Fibroblast of gingiva (primary cell): ENCODE measurements at regions not wholly inside any gene's neighbourhood (a gene's known extent, or its start where the extent isn't known, plus 50 kb on each side); places are given as distances from the start of the nearest gene placed in this dataset.

Source experiments
- DNase-seq: peaks from one replicate; pipeline ENCODE4 v3.0.0-alpha.2; 2011; ENCODE audit warnings: low read depth

GRCh38 chr3:72698154-72698917 is 149.9 kb downstream of the SHQ1 start:
- DNase-seq, result no peak

DNA sequence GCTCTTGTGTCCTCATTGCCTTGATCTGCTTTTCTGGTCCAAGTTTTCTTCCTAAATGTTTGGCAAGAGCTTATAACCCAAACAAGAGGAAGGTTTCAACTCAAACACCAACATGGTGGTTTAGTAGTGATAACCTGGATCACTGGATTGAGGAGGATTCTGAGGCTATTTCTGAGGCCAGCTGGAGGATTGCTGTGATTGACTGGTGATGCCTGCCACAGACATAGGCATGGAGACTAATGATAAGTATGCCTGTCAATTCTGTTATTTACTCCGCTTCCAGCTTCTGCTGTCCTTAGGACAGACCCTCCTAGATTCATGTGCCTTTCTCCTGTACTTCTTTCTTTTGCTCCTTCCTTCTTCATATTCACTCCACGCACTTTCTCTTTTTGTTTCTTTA is 150.5 kb downstream of the SHQ1 start:
- no peak for DNase-seq

DNA sequence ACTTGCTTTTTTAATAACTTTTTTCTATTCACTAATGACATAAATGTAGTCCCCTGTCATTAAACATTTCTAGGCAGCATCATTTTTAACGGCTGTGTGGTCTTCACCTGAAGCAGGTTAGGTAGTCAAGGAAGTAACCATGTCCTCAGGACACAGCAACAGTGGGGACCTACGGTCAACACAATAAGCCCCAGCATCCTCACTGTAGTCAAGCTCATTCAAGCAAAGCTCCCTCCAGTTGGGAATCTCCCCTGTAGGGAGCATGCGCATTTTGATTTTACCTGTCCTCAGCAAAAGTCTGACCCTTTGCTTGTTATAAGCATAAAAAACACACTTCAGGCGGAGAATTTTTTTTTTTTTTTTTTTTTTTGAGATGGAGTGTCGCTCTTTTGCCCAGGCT is 151.4 kb downstream of the SHQ1 start:
- DNase-seq, result no peak

- DNase-seq, result no peak
Measured at GRCh38 chr3:72694398-72694797, 153.8 kb downstream of the SHQ1 start.

- no peak for DNase-seq
Measured at GRCh38 chr3:72692990-72693389, 155.3 kb downstream of the SHQ1 start.

GRCh38 chr3:72690629-72691028 is 157.6 kb downstream of the SHQ1 start:
- no peak for DNase-seq

DNA sequence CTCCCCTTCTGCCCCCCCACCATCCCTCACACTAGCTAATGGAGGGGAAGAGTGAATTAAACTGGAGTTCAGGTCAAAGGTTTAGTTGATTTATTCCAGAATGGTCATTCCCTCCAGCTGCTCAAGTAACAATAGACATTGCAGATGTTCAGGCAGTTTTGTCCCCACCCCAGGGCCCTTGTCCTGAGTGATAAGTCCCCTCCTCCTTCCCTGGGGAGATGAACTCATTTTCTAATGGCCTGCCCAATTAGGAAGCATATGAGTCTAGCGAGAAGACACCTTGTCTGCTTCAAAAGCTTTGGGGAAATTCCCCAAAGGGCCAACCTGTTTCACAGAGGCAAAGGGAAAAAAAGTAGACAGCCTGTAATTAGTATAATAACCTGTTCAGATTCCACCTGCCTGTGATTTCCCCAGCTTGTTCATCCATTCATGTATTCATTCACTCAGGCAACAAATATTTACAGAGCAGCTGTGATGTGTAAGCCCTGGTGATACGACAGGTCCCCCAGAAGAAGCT is 165.3 kb downstream of the SHQ1 start:
- DNase-seq, result no peak

- no peak for DNase-seq
Measured at GRCh38 chr3:72681598-72681997, 166.6 kb downstream of the SHQ1 start.

DNA sequence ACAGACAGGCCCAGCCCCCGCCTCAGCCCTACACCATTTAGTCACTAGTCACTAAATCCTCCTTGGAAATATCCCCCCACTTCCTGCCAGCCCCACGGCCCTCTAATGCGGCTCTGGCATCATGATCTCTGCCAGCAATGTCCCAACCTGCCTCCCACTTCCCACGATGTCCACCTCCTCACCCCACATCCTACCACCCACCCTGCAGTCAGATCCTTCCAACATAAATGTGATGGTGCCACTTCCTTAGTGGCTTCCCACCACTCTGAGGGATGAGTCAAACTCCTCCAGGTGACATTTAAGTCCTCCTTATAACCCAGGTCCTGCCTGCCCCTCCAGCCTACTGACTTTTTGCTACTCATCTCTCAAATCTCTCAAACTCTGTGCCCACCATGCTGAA is 167.5 kb downstream of the SHQ1 start:
- DNase-seq, result no peak

- DNase-seq, result no peak
Measured at GRCh38 chr3:72679540-72680198, 168.6 kb downstream of the SHQ1 start.

GRCh38 chr3:72678867-72679266 is 169.4 kb downstream of the SHQ1 start:
- no peak for DNase-seq

DNA sequence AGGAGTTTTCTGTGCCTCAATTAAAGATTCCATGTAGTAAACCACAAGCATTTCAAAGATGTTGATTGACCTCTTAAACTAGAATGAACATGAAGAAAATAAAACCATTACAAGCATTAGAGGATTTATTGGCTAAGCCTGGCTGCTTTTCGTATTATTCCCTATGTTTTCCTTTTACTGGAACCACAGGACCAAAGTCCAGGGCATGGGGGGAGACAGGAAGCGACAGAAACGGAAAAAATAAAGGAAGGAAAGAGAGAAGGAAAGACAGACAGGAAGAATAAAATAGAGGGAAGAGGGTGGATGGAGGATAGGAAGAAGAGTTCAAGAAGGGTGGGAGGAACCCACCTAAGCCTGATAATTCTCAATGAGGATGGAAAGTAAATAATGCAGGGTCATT is 169.9 kb downstream of the SHQ1 start:
- no peak for DNase-seq

- DNase-seq, result peak; percentile 29
Measured at GRCh38 chr3:72675243-72675642, 173.0 kb downstream of the SHQ1 start.

GRCh38 chr3:72673011-72673771 is 175.1 kb downstream of the SHQ1 start:
- DNase-seq, result no peak

GRCh38 chr3:72669224-72669623 is 179.0 kb downstream of the SHQ1 start:
- no peak for DNase-seq

- no peak for DNase-seq
Measured at GRCh38 chr3:72666447-72666755, 181.8 kb downstream of the SHQ1 start.

DNA sequence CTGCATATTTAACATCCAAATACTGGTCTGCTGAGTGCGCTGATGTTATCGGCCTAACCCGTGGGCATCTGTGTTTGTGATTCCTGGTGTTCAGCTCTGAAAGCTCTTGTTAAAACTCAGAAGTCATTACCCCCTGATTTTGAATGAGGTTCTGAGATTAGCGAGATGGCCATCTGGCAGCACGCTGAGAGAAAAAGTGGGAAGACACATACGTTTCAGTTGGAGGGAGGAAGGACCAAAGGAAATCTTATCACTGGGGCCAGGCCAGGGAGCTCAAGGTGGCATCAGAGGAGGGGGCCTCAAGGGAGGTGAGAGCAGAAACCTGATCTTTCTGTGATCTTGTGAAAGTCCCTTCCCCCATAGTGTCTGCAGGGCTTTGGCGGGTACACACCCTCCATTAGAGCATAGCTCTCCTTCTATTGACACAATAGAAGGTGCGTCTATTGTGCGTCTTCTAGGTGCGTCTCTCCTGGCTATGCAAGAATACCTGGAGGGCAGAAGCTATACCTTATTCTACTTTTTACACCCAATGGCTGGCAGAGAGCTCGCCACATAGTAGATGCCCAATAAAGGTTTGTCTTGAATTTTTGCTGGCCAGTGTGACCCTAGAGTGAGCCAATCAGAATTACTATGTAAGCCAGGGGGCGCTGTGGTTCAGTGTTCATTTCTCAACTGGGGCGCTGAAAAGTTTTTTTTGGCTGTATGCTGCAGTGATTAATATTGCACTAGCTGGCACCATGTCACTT is 182.4 kb downstream of the SHQ1 start:
- DNase-seq, result no peak

GRCh38 chr3:72665103-72665502 is 183.1 kb downstream of the SHQ1 start:
- no peak for DNase-seq

- peak; percentile 83 for DNase-seq
Measured at GRCh38 chr3:72664184-72664975, 183.9 kb downstream of the SHQ1 start.

- DNase-seq, result peak; percentile 76
Measured at GRCh38 chr3:72663429-72663828, 184.8 kb downstream of the SHQ1 start.

GRCh38 chr3:72661115-72661457 is 187.2 kb downstream of the SHQ1 start:
- peak; percentile 95 for DNase-seq
